Loucy (cell line): ENCODE measurements at regions not wholly inside any gene's neighbourhood (a gene's known extent, or its start where the extent isn't known, plus 50 kb on each side); places are given as distances from the start of the nearest gene placed in this dataset.

Experiments
- H2AFZ ChIP-seq: fragments of 200-600 bp; sonication (generic); 2 replicates; pipeline ENCODE4 v1.6.0; 2016; ENCODE audit warnings: antibody characterized with exemption, mild to moderate bottlenecking, low read length, moderate library complexity
- H3F3A ChIP-seq: fragments of 200-600 bp; 2 replicates; pipeline ENCODE4 v1.6.0; 2016; ENCODE audit warnings: antibody characterized with exemption, low read depth, mild to moderate bottlenecking
- H3K27me3 ChIP-seq: fragments of 200-600 bp; sonication (generic); 2 replicates; pipeline ENCODE4 v1.6.1; 2014; ENCODE audit warnings: low read length, mild to moderate bottlenecking; ENCODE audit not compliant: insufficient read depth, poor library complexity, severe bottlenecking
- H3K36me3 ChIP-seq: fragments of 200-600 bp; sonication (generic); 2 replicates; pipeline ENCODE4 v1.6.1; 2016; ENCODE audit warnings: low read length; ENCODE audit not compliant: insufficient read depth
- H3K4me1 ChIP-seq: fragments of 200-600 bp; sonication (generic); 2 replicates; pipeline ENCODE4 v1.5.1; 2014; ENCODE audit warnings: low read length, mild to moderate bottlenecking; ENCODE audit not compliant: insufficient read depth, poor library complexity, severe bottlenecking
- H3K4me2 ChIP-seq: fragments of 200-600 bp; sonication (generic); 2 replicates; pipeline ENCODE4 v1.6.0; 2014; ENCODE audit warnings: antibody characterized with exemption, low read length, low read depth, mild to moderate bottlenecking; ENCODE audit not compliant: poor library complexity, severe bottlenecking
- H3K4me3 ChIP-seq: fragments of 200-600 bp; sonication (generic); 2 replicates; pipeline ENCODE4 v1.5.1; 2014; ENCODE audit warnings: low read length, mild to moderate bottlenecking, mixed read lengths; ENCODE audit not compliant: poor library complexity, severe bottlenecking
- H3K79me2 ChIP-seq: fragments of 200-600 bp; sonication (generic); 2 replicates; pipeline ENCODE4 v1.6.1; 2014; ENCODE audit warnings: low read length; ENCODE audit not compliant: insufficient read depth
- H3K9ac ChIP-seq: fragments of 200-600 bp; sonication (generic); 2 replicates; pipeline ENCODE4 v1.6.0; 2014; ENCODE audit warnings: mild to moderate bottlenecking, low read depth, low read length, moderate library complexity; ENCODE audit not compliant: poor library complexity, severe bottlenecking
- H3K9me2 ChIP-seq: fragments of 200-600 bp; sonication (generic); replicated peaks from 2 replicates; pipeline ENCODE4 v1.6.1; 2016; ENCODE audit warnings: low read depth, low read length, mixed read lengths
- H3K9me3 ChIP-seq: fragments of 200-600 bp; sonication (generic); 2 replicates; pipeline ENCODE4 v1.6.1; 2014; ENCODE audit warnings: mild to moderate bottlenecking, antibody characterized with exemption, low read length, low read depth; ENCODE audit not compliant: insufficient read depth
- H4K20me1 ChIP-seq: fragments of 200-600 bp; sonication (generic); 2 replicates; pipeline ENCODE4 v1.6.0; 2014; ENCODE audit warnings: antibody characterized with exemption, low read length, mild to moderate bottlenecking; ENCODE audit not compliant: insufficient read depth, poor library complexity, severe bottlenecking
- EZH2phosphoT487 ChIP-seq: fragments of 200-600 bp; IDR thresholded peaks from 2 replicates; pipeline ENCODE4 v1.6.1; 2018; ENCODE audit warnings: antibody characterized with exemption, mild to moderate bottlenecking, moderate library complexity, borderline replicate concordance
- TF ChIP-seq, protein P1 (sequence below): fragments of 200-600 bp; sonication (generic); conservative IDR thresholded peaks from 2 replicates; pipeline ENCODE4 v1.5.1; 2014; ENCODE audit warnings: mild to moderate bottlenecking, antibody characterized with exemption, low read length

DNA sequence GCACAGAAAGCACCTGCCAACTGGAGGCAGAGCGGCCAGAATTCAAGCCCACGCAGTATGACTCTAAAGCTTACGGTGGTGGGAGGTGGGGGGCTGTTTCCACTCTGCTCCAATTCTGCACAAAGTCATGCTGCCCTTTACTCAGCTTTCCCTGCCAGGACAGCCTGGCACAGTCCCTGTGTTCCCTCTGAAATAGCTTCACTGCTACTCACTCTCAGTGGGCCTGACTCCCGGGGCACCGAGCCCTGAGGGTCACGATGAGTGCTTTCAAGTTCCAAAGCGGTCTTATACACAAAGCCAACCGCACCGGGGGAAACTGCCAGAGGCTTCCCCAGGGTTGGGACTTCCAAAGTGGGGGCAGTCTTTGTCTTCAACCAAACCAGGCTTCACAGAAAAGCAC lies 306.1 kb upstream of the XYLT1 start:
- no peaks in the 10 kb centered on the region for H3F3A ChIP-seq
- H3K4me2 ChIP-seq = no peak overlapping the region
- no peaks in the 10 kb centered on the region for H3K9me2 ChIP-seq
- H2AFZ ChIP-seq = no peak overlapping the region
- H4K20me1 ChIP-seq = no peaks in the 10 kb centered on the region
- TF ChIP-seq EZH2phosphoT487 = no peak
- TF ChIP-seq, protein P1, sequence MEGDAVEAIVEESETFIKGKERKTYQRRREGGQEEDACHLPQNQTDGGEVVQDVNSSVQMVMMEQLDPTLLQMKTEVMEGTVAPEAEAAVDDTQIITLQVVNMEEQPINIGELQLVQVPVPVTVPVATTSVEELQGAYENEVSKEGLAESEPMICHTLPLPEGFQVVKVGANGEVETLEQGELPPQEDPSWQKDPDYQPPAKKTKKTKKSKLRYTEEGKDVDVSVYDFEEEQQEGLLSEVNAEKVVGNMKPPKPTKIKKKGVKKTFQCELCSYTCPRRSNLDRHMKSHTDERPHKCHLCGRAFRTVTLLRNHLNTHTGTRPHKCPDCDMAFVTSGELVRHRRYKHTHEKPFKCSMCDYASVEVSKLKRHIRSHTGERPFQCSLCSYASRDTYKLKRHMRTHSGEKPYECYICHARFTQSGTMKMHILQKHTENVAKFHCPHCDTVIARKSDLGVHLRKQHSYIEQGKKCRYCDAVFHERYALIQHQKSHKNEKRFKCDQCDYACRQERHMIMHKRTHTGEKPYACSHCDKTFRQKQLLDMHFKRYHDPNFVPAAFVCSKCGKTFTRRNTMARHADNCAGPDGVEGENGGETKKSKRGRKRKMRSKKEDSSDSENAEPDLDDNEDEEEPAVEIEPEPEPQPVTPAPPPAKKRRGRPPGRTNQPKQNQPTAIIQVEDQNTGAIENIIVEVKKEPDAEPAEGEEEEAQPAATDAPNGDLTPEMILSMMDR = no peak
- H3K79me2 ChIP-seq = no peaks in the 10 kb centered on the region
- H3K9me3 ChIP-seq = no peaks in the 10 kb centered on the region; the same call in 1 of the 2 replicates
- H3K36me3 ChIP-seq = no peaks in the 10 kb centered on the region
- no peak overlapping the region for H3K4me3 ChIP-seq
- no peaks in the 10 kb centered on the region for H3K4me1 ChIP-seq
- H3K27me3 ChIP-seq = no peaks in the 10 kb centered on the region
- no peak overlapping the region for H3K9ac ChIP-seq

DNA sequence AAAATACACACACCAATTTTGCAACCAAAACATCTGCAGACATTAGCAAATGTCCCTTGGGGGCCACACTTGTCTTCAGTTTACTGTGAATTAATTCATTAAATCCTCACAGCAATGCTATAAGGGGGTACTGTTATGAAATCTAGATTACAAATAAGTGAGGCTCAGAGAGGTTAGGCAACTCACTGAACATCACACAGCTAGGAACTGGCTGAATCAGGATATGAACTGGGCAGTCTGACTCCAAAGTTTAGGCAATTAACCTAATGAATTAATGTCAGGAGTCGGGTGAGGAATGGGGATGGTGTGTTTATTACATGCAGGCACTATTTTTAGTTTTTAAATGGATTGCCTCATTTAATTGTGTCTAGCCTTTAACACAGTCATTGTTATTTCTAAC lies 305.7 kb upstream of the XYLT1 start:
- Histone ChIP-seq H3K9ac (no peak overlapping the region), H3K9me2 (no peaks in the 10 kb centered on the region), H3K4me2 (no peak overlapping the region), H3F3A (no peaks in the 10 kb centered on the region), H2AFZ (no peak overlapping the region), H3K4me1 (no peaks in the 10 kb centered on the region), H3K27me3 (no peaks in the 10 kb centered on the region), H3K79me2 (no peaks in the 10 kb centered on the region), H3K9me3 (no peaks in the 10 kb centered on the region; the same call in 1 of the 2 replicates), H3K36me3 (no peaks in the 10 kb centered on the region), H4K20me1 (no peaks in the 10 kb centered on the region), H3K4me3 (no peak overlapping the region)
- TF ChIP-seq, protein P1 = no peak
- TF ChIP-seq EZH2phosphoT487 = no peak

DNA sequence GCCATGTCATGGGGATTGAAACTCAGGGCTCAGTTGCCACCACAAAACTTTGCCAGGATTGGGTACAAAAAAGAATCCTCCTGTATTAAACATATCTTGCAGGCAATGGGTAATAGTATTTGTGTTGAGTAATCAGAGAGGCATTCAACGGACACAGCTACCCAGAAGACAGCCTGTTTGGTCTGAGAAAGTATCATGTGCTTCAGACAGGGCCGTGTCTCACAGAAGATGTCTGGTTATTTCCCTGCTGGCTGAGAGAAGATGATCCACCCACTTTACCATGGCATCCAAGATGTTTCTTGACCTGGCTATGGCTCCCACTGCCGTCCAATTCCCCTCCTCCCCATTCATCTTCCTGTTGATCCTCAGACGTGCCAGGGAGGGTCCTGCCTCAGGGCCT lies 304.3 kb upstream of the XYLT1 start:
- H3K9me2 ChIP-seq = no peaks in the 10 kb centered on the region
- H3K27me3 ChIP-seq = no peaks in the 10 kb centered on the region
- no peak overlapping the region for H3K9ac ChIP-seq
- no peaks in the 10 kb centered on the region; the same call in 1 of the 2 replicates for H3K9me3 ChIP-seq
- H2AFZ ChIP-seq = no peak overlapping the region
- no peak overlapping the region for H3K4me3 ChIP-seq
- H3K4me2 ChIP-seq = no peak overlapping the region
- no peaks in the 10 kb centered on the region for H3K36me3 ChIP-seq
- H3K4me1 ChIP-seq = no peaks in the 10 kb centered on the region
- H3F3A ChIP-seq = no peaks in the 10 kb centered on the region
- TF ChIP-seq, protein P1 = no peak
- no peak for TF ChIP-seq EZH2phosphoT487
- H4K20me1 ChIP-seq = no peaks in the 10 kb centered on the region
- no peaks in the 10 kb centered on the region for H3K79me2 ChIP-seq
